ENCODE measurements at regions not wholly inside any gene's neighbourhood (a gene's known extent, or its start where the extent isn't known, plus 50 kb on each side); places are given as distances from the start of the nearest gene placed in this dataset.
"Not testable (repeated sequence)": the region's sequence is repeated elsewhere in the genome, so short reads cannot be mapped to it uniquely, and the experiment has no call there.

DNA sequence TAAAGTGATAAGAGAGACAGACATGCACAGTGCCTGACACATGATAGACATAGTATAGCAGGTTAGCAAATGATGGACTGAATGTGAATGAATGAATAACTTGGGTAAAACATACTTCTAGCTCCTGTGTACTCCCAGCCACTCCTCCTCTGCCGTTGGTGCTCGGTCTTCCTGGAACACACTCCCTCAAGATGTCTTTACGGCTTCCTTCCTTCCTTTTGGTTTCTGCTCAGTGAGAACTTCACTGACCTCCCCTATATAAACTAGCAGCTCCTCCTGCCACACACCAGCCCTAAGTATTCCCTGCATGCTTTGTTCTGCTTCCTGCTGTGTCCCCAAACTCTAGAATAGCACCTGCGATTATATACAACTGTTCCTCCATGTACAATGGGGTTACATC, 50.2 kb downstream of the RAD54L2 start:
- DNase-seq (ENCODE audit: low spot score in 2 of 2) (no peak), ATAC-seq (replicated peaks; ENCODE audit: extremely low read depth, poor library complexity, severe bottlenecking) (no peak)
- peak overlapping the region; percentile 45 for H3K27ac Mint-ChIP-seq (ENCODE audit: low read depth)
- no peaks in the 10 kb centered on the region for H3K9me3 Mint-ChIP-seq
- peaks cover 22% of the 10 kb centered on the region for H3K36me3 Mint-ChIP-seq (ENCODE audit: insufficient read depth)
- H3K4me3 Mint-ChIP-seq: no peak overlapping the region
- no peaks in the 10 kb centered on the region for H3K27me3 Mint-ChIP-seq
- H3K4me1 Mint-ChIP-seq: peaks cover 14% of the 10 kb centered on the region

DNA sequence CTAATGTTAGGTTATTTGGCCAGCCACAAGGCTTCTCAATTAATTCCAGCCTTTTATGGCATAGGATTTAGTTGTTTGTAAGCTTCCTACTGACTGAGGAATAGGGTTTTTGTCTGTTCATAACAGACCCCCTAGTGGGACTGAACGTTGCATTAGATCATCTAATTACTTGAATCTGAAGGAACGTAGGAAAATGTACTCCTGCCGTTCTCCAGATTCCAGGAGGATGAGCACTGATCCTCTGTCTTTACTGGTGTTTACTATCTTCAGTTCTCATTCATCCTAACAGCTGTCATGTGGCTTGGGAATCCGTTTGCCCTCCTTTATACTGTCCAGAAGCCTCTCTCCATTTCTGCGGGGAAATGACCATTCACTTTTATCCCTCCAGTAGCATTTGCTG, 52.7 kb downstream of the RAD54L2 start:
- Mint-ChIP-seq H3K27ac (ENCODE audit: low read depth) (no peak overlapping the region), H3K4me1 (peaks cover 14% of the 10 kb centered on the region), H3K4me3 (no peak overlapping the region), H3K27me3 (no peaks in the 10 kb centered on the region), H3K36me3 (ENCODE audit: insufficient read depth) (peaks cover 36% of the 10 kb centered on the region), H3K9me3 (no peaks in the 10 kb centered on the region)
- ATAC-seq (replicated peaks; ENCODE audit: extremely low read depth, poor library complexity, severe bottlenecking): no peak
- DNase-seq (ENCODE audit: low spot score in 2 of 2): no peak

DNA sequence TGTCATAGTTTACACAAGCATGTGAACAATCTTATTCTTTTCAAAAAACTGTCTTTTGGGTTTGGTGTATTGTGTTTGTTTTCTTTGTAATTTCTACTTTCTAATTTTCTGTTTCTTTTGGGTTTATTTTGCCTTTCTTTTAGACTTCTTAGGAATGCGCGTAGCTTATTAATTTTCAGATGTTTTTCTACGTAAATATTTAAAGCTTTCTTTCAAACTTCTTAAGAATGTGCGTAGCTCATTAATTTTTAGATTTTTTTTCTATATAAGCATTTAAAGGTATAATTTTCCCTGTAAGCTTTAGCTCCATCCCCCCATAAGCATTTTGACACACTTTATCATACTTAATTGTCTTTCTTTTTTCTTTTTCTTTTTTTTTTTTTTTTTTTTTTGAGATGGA, 55.2 kb downstream of the RAD54L2 start:
- no peaks in the 10 kb centered on the region for H3K9me3 Mint-ChIP-seq
- no peak for DNase-seq (ENCODE audit: low spot score in 2 of 2)
- no peak overlapping the region for H3K4me3 Mint-ChIP-seq
- no peak for ATAC-seq (replicated peaks; ENCODE audit: extremely low read depth, poor library complexity, severe bottlenecking)
- H3K27me3 Mint-ChIP-seq: no peaks in the 10 kb centered on the region
- H3K36me3 Mint-ChIP-seq (ENCODE audit: insufficient read depth): peaks cover 34% of the 10 kb centered on the region
- H3K4me1 Mint-ChIP-seq: peaks cover 12% of the 10 kb centered on the region
- H3K27ac Mint-ChIP-seq (ENCODE audit: low read depth): no peak overlapping the region

DNA sequence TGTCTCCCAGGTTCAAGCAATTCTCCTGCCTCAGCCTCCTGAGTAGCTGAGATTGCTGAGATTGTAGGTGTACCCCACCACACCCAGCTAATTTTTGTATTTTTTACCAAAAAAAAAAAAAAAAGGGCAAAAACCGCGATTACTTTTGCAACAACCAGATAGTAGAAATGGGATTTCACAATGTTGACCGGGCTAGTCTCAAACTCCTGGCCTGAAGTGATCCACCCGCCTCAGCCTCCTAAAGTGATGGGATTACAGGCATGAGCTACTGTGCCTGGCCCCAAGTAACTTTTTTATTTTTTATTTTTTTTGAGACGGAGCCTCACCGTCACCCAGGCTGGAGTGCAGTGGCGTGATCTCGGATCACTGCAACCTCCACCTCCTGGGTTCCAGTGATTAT, 61.1 kb downstream of the RAD54L2 start:
- H3K9me3 Mint-ChIP-seq; H3K27ac Mint-ChIP-seq (ENCODE audit: low read depth); H3K27me3 Mint-ChIP-seq; DNase-seq (ENCODE audit: low spot score in 2 of 2); ATAC-seq (replicated peaks; ENCODE audit: extremely low read depth, poor library complexity, severe bottlenecking); H3K4me3 Mint-ChIP-seq: not testable (repeated sequence)
- Mint-ChIP-seq H3K4me1 (peaks cover 20% of the 10 kb centered on the region), H3K36me3 (ENCODE audit: insufficient read depth) (peaks cover 11% of the 10 kb centered on the region)

DNA sequence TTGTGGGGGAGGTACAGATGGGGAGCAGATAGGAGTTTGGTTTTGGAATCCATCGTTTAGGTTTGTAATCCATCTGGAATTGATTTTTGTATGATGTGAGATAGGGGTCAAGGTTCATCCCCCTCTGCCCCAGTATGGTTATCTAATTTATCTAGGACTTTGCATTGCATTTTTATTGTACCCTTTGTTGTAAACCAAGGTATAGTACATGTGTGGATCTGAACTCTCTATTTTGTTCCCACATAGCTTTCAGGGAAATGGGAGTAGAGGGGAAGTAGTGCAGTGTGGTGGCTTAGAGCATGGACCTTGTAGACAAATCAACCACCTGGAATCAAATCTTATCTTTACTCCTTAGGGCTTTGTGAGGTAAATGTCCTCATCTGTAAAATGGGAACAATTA, 65.7 kb downstream of the RAD54L2 start:
- Mint-ChIP-seq H3K4me3 (no peak overlapping the region), H3K9me3 (no peaks in the 10 kb centered on the region), H3K36me3 (ENCODE audit: insufficient read depth) (peaks cover 2% of the 10 kb centered on the region), H3K27ac (ENCODE audit: low read depth) (no peak overlapping the region), H3K4me1 (peaks cover 26% of the 10 kb centered on the region), H3K27me3 (no peaks in the 10 kb centered on the region)
- no peak for ATAC-seq (replicated peaks; ENCODE audit: extremely low read depth, poor library complexity, severe bottlenecking)
- no peak for DNase-seq (ENCODE audit: low spot score in 2 of 2)

DNA sequence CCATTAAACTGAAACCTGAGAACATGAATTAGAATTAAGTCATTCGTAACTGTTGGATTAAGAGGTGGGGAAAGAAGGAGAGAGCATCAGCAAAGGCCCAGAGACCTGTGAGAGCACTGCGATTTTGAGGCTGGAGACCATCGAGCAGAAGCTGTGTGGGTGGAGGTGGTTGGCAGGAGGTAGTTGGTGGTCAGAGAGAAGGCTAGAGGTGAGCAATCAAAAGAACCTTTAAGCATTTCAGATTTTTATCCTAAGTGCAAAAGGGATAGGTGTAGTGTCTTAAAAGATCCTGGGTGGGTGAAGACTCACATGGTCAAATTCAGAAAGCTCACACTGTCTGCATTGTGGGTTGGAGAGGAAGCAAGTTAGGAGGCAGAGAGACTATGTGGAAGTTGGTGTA, 65.1 kb upstream of the TEX264 start:
- Mint-ChIP-seq H3K27ac (ENCODE audit: low read depth) (peak overlapping the region; percentile 11), H3K4me3 (no peak overlapping the region), H3K27me3 (no peaks in the 10 kb centered on the region), H3K4me1 (peaks cover 30% of the 10 kb centered on the region), H3K9me3 (no peaks in the 10 kb centered on the region), H3K36me3 (ENCODE audit: insufficient read depth) (peaks cover 2% of the 10 kb centered on the region)
- ATAC-seq (replicated peaks; ENCODE audit: extremely low read depth, poor library complexity, severe bottlenecking) (no peak), DNase-seq (ENCODE audit: low spot score in 2 of 2) (no peak)

DNA sequence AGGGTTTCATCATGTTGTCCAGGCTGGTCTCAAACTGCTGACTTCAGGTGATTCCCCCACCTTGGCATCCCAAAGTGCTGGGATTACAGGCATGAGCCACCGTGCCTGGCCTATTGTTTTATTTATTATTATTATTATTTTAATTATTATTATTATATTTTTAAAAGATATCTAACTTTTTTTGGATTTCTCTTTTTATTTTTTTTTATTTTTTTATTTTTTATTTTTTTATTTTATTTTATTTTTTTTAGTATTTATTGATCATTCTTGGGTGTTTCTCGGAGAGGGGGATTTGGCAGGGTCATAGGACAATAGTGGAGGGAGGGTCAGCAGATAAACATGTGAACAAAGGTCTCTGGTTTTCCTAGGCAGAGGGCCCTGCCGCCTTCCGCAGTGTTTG, 64.2 kb upstream of the TEX264 start:
- peaks cover 29% of the 10 kb centered on the region for H3K4me1 Mint-ChIP-seq
- H3K9me3 Mint-ChIP-seq; DNase-seq (ENCODE audit: low spot score in 2 of 2); H3K27ac Mint-ChIP-seq (ENCODE audit: low read depth); ATAC-seq (replicated peaks; ENCODE audit: extremely low read depth, poor library complexity, severe bottlenecking); H3K27me3 Mint-ChIP-seq; H3K4me3 Mint-ChIP-seq; H3K36me3 Mint-ChIP-seq (ENCODE audit: insufficient read depth): not testable (repeated sequence)

DNA sequence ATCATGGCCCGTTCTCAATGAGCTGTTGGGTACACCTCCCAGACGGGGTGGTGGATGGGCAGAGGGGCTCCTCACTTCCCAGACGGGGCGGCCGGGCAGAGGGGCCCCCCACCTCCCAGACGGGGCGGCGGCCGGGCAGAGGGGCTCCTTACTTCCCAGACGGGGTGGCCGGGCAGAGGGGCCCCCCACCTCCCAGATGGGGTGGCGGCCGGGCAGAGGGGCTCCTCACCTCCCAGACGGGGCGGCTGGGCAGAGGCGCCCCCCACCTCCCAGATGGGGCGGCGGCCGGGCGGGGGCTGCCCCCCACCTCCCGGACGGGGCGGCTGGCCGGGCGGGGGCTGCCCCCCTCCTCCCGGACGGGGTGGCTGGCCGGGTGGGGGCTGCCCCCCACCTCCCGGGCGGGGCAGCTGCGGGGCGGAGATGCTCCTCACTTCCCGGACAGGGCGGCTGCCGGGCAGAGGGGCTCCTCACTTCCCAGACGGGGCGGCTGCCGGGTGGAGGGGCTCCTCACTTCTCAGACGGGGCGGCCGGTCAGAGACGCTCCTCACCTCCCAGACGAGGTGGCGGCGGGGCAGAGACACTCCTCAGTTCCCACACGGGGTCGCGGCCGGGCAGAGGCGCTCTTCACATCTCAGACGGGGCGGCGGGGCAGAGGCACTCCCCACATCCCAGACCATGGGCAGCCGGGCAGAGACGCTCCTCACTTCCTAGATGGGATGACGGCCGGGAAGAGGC, 63.3 kb upstream of the TEX264 start:
- not testable (repeated sequence) for ATAC-seq (replicated peaks; ENCODE audit: extremely low read depth, poor library complexity, severe bottlenecking); H3K4me3 Mint-ChIP-seq; H3K27ac Mint-ChIP-seq (ENCODE audit: low read depth); H3K27me3 Mint-ChIP-seq; H3K36me3 Mint-ChIP-seq (ENCODE audit: insufficient read depth); DNase-seq (ENCODE audit: low spot score in 2 of 2); H3K9me3 Mint-ChIP-seq
- H3K4me1 Mint-ChIP-seq: peaks cover 22% of the 10 kb centered on the region

DNA sequence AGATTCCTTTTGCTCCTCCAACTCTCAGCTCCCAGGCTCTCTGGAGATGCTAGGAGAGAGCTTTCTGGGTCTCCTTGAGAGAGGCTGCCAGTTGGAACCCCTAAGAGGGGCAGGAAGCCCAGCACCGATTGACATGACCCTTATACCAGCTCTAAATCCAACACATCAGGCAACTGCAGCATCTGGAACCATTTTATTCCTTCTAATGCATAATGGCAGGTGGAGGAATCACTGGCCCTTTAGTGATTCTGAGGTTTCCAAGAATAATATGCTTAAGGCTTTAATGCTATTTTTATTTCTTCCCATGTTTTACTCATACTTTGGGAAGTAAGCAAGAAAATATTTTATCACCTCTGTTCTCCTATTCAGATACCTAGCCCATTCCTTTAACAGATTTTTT, 60.3 kb upstream of the TEX264 start:
- no peaks in the 10 kb centered on the region for H3K36me3 Mint-ChIP-seq (ENCODE audit: insufficient read depth)
- H3K27me3 Mint-ChIP-seq: no peaks in the 10 kb centered on the region
- ATAC-seq (replicated peaks; ENCODE audit: extremely low read depth, poor library complexity, severe bottlenecking): no peak
- H3K4me1 Mint-ChIP-seq: peaks cover 26% of the 10 kb centered on the region
- DNase-seq (ENCODE audit: low spot score in 2 of 2): no peak
- no peak overlapping the region for H3K4me3 Mint-ChIP-seq
- no peaks in the 10 kb centered on the region for H3K9me3 Mint-ChIP-seq
- H3K27ac Mint-ChIP-seq (ENCODE audit: low read depth): no peak overlapping the region

DNA sequence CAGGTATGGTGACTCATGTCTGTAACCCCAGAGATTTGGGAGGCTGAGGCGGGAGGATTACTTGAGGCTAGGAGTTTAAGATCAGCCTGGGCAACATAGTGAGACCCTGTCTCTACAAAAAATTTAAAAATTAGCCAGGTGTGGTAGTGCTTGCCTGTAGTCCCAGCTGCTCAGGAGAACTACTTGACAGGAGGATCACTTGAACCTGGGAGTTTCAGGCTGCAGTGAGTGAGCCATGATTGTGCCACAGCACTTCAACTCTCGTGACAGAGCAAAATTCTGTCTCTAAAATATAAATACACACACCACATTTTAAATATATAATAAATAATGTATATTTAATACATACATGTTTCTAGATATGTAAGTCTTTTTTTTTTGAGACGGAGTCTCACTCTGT, 53.5 kb upstream of the TEX264 start:
- H3K27me3 Mint-ChIP-seq: no peaks in the 10 kb centered on the region
- no peaks in the 10 kb centered on the region for H3K9me3 Mint-ChIP-seq
- H3K4me3 Mint-ChIP-seq: no peak overlapping the region
- H3K27ac Mint-ChIP-seq (ENCODE audit: low read depth): peak overlapping the region; percentile 25
- H3K4me1 Mint-ChIP-seq: peaks cover 32% of the 10 kb centered on the region
- ATAC-seq (replicated peaks; ENCODE audit: extremely low read depth, poor library complexity, severe bottlenecking) (no peak), DNase-seq (ENCODE audit: low spot score in 2 of 2) (no peak)
- peaks cover 2% of the 10 kb centered on the region for H3K36me3 Mint-ChIP-seq (ENCODE audit: insufficient read depth)

DNA sequence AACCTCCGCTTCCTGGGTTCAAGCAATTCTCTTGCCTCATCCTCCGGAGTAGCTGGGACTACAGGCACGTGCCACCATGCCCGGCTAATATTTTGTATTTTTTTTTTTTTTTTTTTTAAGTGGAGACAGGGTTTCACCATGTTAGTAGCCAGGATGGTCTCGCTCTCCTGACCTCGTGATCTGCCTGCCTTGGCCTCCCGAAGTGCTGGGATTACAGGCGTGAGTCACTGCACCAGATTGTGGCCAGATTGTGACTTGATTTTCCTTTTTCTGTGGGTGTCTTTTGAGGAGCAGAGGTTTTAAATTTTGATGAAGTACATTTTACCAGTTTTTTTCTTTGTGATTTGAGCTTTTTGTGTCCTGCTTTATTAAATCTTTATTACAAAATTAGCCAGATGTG, 53.0 kb upstream of the TEX264 start:
- not testable (repeated sequence) for H3K4me3 Mint-ChIP-seq; H3K36me3 Mint-ChIP-seq (ENCODE audit: insufficient read depth); DNase-seq (ENCODE audit: low spot score in 2 of 2); H3K27me3 Mint-ChIP-seq; H3K9me3 Mint-ChIP-seq; ATAC-seq (replicated peaks; ENCODE audit: extremely low read depth, poor library complexity, severe bottlenecking)
- Mint-ChIP-seq H3K27ac (ENCODE audit: low read depth) (peak overlapping the region; percentile 25), H3K4me1 (peaks cover 32% of the 10 kb centered on the region)

DNA sequence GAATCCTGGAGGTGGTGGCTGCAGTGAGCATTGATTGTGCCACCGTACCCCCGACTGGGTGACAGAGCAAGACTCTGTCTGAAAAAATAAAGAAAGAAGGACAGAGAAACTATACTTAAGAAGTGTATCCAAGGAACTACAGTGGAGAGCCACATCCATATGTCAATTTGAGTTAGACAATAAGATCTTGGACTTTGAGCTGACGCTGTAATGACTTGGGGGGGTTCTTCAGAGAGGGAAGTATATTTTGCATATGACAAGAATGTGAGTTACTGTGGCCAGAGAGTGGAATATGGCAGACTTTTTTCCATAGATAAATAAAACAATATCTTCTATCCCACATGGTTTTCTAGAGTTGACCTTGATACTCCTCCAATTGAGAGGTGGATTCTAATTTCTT, 52.6 kb upstream of the TEX264 start:
- DNase-seq (ENCODE audit: low spot score in 2 of 2): no peak
- Mint-ChIP-seq H3K27ac (ENCODE audit: low read depth) (peak overlapping the region; percentile 25), H3K4me3 (no peak overlapping the region), H3K36me3 (ENCODE audit: insufficient read depth) (peaks cover 4% of the 10 kb centered on the region), H3K9me3 (no peaks in the 10 kb centered on the region), H3K27me3 (no peaks in the 10 kb centered on the region), H3K4me1 (peaks cover 32% of the 10 kb centered on the region)
- ATAC-seq (replicated peaks; ENCODE audit: extremely low read depth, poor library complexity, severe bottlenecking): no peak

DNA sequence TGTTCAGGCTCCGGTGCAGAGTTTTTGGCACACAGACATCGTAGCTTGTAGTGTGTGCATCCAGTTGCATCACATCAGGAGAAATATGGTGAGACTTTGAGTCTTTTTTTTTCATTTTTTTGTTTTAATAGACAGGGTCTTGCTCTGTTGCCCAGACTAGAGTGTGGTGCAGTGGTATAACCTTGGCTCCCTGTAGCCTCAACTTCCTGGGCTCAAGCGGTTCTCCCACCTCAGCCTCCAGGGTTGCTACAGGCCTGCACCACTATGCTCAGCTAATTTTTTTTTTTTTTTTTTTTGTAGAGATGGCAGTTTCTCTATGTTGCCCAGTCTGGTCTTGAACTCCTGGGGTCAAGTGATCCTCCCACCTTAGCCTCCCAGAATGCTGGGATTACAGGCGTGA, 51.1 kb upstream of the TEX264 start:
- Mint-ChIP-seq H3K36me3 (ENCODE audit: insufficient read depth) (peaks cover 4% of the 10 kb centered on the region), H3K9me3 (no peaks in the 10 kb centered on the region), H3K27ac (ENCODE audit: low read depth) (no peak overlapping the region), H3K4me1 (peaks cover 32% of the 10 kb centered on the region), H3K27me3 (no peaks in the 10 kb centered on the region), H3K4me3 (no peak overlapping the region)
- DNase-seq (ENCODE audit: low spot score in 2 of 2) (no peak), ATAC-seq (replicated peaks; ENCODE audit: extremely low read depth, poor library complexity, severe bottlenecking) (no peak)

Measured in central memory CD8-positive, alpha-beta T cell (primary cell).